GM18870 (cell line): ENCODE measurements at regions not wholly inside any gene's neighbourhood (a gene's known extent, or its start where the extent isn't known, plus 50 kb on each side); places are given as distances from the start of the nearest gene placed in this dataset.
A peak's percentile ranks its signal among the peaks of the same experiment; 100 is the strongest.

Experiments
- ATAC-seq: cut with Tn5 transposase; IDR thresholded peaks from one replicate; pipeline ENCODE4 v1.9.1; 2021; ENCODE audit warnings: moderate library complexity; ENCODE audit not compliant: unreplicated experiment

GRCh38 chrX:21056622-21057021 lies 317.6 kb upstream of the CNKSR2 start:
- no peak for ATAC-seq

- ATAC-seq: no peak
Observed at GRCh38 chrX:21047034-21047455, 327.2 kb upstream of the CNKSR2 start.

DNA sequence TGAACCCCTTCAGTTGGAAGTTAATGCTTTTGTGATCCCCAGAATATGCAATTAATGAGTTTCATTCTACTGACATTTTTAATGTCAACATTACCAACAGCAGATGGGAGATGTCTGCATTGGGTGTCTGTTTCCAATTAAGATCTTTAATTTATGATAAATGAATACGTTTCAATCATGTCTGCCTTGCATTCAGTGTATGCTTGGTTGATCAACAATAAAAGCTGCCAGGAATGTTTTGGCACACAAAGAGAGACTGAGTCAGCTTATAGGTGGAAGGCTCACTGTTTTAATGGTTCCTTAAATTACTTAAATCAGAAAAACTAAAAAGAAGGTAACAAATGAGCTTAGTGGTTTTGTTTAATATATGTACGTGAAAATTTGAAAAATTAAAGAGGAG lies 359.9 kb upstream of the CNKSR2 start:
- no peak for ATAC-seq

DNA sequence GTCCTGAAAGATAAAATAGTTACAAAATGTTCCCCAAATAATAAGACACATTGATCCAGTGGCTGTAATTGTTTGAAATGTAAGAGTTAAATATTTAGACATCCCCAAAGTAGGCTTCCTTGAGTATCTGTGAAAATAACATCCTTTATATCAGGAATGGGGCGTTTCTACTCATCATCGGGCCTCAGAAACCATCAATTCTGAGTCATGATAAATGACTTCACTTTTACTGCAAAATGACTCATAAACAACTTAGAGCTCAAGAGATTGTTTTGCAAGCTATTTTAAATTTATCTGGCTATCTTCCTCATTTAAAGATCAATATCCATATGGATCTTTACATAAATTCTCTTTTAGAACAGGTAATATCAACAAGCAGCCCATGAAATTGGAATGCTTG lies 369.4 kb upstream of the CNKSR2 start:
- ATAC-seq: no peak

- no peak for ATAC-seq
Observed at GRCh38 chrX:20995829-20996228, 378.4 kb upstream of the CNKSR2 start.

DNA sequence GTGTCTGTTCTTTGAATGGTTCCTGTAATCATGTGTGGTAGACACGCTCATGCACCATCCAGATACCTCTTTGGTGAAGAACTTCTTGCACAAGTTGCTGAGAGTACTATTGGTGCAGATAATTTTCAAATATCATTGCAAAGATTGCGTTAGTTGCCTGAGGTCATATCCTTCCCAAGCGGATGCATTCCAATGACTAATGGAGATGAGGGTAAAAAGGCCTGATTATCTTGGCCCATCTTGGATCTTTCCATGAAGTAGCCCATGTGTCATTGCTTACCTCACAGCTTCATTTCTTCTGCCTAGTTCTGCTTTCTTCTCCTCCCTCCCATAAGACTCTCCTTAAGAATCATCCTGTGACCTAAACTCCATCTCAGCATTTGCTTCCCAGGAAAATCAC lies 384.9 kb upstream of the CNKSR2 start:
- no peak for ATAC-seq

DNA sequence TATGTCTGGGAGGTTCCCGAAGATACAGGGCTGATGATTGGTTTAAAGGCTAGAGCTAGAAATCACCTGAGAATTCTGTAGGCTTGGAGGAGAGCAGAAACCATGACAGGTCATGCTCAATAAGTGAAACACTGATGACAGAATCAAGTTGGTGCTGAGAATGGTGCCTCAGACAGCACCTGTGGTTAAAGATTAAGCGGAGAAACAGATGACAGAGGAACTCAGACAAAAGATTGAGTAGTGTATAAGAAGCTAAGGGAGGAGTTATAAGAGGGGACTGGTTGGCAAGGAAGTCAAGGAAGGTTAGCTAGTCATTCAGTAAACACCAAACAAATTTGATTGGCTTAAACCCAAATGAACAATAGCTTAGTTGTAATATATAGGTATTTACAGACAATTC lies 385.4 kb upstream of the CNKSR2 start:
- ATAC-seq: no peak

DNA sequence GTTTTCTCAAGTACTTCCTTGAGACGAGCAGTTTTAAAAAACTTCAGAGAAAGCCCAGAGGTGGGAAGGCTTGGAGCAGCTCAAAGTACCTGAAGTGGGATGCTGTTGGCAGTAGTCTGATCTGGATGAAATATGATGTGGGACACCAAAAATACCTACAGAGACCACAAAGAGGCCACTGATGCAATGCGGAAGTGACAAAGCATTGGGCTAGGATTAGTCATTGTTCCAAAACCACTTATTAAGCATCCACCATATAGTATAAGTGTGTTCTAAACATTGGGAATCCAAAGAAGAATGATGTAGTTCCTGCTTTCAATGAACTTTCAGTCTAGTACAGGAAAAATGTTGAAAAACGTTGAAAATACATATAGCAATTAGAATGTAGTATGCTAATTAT lies 386.1 kb upstream of the CNKSR2 start:
- ATAC-seq: no peak

DNA sequence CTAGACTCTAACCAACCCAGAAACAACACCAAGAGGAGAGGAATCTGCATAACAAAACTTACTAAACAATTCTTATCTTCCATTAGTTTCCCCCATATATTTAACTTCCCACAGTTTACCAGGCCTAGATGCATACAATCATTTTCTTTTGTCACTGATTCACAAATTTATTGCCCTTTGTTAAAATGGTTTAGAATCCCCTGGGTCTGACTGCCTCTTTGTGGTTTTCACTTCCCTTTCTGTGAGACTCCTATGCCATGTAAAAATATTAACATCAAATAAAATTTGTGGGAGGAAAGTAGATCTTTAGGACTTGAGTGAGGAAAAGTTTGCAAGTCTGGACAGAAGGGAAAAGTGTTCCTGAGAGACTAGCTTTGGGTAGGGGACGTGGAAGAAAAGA lies 393.8 kb upstream of the CNKSR2 start:
- no peak for ATAC-seq

DNA sequence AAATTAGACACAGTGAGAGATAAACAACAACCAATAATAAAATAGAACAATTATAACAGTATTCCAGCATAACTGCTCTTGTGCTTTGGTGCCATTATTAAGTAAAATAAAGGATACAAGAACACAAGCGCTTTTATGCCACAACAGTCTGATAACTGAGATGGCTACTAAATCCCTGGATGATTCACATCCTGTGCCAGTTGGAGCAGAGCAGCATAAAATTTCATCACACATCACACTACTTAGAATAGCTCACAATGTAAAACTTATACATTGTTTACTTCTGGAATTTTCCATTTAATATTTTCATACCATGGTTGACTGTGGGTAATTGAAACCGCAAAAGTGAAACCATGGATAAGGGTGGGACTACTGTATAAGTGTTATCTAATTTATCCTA lies 399.9 kb upstream of the CNKSR2 start:
- no peak for ATAC-seq

- ATAC-seq: no peak
Observed at GRCh38 chrX:20973038-20973437, 401.2 kb upstream of the CNKSR2 start.

DNA sequence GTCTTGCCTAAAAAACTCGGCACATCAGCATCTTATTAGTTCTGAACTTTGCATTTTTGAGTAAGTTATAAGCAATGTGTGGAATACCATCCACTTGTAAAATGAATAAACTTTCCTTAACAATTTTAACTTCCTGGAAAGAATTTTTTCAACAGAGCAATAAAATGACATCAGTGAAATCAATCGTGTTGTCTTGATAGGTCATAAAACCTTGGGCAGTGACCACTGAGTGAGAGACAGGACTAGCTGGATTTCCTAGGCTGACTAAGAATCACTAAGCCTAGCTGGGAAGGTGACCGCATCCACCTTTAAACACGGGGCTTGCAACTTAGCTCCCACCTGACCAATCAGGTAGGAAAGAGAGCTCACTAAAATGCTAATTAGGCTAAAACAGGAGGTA lies 403.0 kb upstream of the CNKSR2 start:
- ATAC-seq: no peak

- no peak for ATAC-seq
Observed at GRCh38 chrX:20969565-20969964, 404.7 kb upstream of the CNKSR2 start.

DNA sequence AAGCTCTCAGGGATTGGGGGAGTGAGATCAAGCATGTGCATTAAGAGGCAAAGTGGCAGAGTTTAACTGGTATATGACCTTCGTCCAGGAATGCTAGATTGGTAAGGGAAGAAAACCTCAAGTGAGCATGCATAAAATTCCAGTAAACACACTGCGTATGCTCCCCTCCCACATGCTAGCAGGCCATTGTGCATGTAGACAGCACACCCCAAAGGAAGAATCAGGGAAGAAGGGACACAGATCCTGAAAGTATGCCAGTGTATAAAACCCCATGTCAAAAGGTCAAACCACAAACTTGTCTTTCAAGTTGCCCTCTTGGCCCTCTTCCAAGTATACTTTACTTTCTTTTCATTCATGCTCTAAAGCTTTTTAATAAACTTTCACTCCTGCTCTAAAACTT lies 405.2 kb upstream of the CNKSR2 start:
- ATAC-seq: no peak

DNA sequence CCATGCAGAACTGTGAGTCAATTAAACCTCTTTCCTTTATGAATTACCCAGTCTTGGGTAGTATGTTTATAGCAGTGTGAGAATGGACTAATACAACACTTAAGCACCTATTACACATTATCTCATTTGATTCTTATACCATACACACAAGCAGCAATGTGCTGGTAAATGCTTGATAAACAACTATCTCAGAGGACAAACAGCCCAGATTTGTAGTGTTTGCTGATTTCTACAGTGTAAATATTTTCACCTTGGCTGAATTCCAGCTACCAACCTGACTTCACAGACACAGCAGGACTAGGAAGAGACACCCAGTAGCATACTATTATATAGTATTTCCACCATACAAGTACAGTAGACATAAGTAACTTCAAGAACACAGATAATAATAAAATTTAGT lies 406.5 kb upstream of the CNKSR2 start:
- ATAC-seq: no peak

GRCh38 chrX:20965270-20966044 lies 408.8 kb upstream of the CNKSR2 start:
- ATAC-seq: no peak

DNA sequence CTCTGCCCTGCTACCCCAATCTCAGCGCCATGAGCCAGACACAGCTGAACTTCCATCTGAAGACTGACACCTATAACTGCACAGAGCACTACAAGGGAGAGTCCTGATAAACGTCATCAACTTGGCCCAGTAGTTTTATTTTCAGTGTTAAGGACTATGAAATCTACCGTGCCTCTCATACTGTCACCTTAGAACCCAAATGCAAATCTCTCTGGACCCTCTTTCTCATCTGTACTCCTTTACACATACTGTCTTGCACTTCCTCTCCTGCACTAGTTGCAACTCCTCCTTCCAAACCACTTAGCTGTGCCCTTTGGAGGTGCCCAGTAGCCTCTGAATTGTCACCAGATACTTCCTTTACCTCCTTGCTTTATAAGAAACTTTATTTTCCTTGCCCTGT lies 420.2 kb upstream of the CNKSR2 start:
- ATAC-seq: no peak

DNA sequence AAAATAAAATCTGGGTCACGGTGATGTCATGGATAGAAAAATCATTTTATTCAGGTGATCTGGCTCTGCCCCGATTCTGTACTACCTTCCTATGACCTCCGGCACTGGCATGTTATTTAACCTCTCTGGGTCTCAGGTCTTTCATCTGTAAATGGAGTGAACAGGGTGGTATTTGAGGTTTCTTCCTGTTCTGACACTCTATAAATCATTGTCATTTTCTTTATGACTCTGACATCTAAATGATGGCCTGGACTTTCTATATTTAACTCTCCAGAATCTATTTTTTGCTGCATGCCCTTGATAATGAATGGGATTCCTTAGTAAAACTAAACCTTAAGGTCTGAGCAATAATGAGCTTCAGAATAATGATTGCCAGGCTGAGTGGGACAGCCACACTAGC lies 422.0 kb upstream of the CNKSR2 start:
- ATAC-seq: peak; percentile 44

GRCh38 chrX:20951016-20951810 lies 423.0 kb upstream of the CNKSR2 start:
- ATAC-seq: no peak

DNA sequence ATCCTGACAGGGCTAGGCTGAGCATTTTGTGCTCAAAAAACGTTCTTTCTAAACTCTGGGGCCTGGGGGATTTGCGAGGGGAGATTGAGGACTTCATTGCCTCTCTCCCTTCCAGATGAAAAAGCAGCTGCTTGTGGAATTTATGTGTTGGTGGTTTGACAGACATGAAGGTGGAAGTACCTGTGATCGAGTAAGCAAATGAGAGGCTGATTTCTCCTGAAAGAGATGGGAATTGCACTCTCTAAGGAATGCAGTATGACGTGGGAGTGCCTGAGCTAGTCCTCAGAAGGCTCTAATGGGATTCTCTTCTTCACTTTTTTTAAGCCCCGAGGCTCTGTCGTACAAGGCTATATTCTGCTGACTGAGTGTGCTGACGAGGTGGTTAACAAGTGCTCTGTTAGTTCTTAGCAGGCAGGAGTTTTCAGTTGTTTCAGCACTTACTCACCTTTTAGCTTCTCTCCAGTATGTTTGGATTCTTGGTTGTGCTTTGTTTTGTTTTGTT lies 426.8 kb upstream of the CNKSR2 start:
- ATAC-seq: no peak

GRCh38 chrX:20913760-20914159 lies 460.5 kb upstream of the CNKSR2 start:
- ATAC-seq: no peak

DNA sequence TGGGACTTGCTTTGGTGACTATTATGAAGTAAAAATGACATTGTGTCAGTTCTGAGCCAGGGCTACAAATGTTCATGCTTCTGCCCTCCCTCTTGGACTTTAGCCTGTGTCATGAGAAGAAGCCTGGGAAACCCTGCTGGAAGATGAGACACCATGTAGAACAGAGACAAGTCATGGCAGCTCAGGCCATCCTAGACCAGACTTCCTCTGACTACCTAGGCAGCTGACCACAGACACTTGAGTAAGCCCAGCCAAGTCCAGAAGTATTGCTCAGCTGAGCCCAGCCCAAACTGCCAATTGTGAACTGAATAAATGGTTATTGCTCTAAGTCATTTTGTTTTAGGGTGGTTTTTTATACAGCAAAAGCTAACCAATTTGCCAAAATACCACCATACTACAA lies 467.6 kb upstream of the CNKSR2 start:
- ATAC-seq: no peak
